Adrenal gland (tissue), 5 donors: ENCODE measurements at regions not wholly inside any gene's neighbourhood (a gene's known extent, or its start where the extent isn't known, plus 50 kb on each side); places are given as distances from the start of the nearest gene placed in this dataset.

ENCODE experiments used
- POLR2A ChIP-seq, 2 donors: fragments of 450-650 bp; IDR thresholded peaks; one replicate each; pipeline ENCODE4 v1.6.1; 2017; ENCODE audit warnings: antibody characterized with exemption in 2 of 2, mild to moderate bottlenecking in 2 of 2, moderate library complexity in 1 of 2
- TF ChIP-seq, protein P1 (sequence below), 6 experiments: fragments of 450-650 bp in 4 of 6; fragments of 200-600 bp in 2 of 6; sonication (generic) in 1 of 6; IDR thresholded peaks; 1 replicate in 5 of 6; 2 replicates in 1 of 6; pipeline versions ENCODE4 v1.5.1 to v1.8.0; 2016 to 2021; ENCODE audit warnings: antibody characterized with exemption in 6 of 6, mild to moderate bottlenecking in 2 of 6, moderate library complexity in 1 of 6
- donor health status: DM: no; HTN: no; CAD: no.

DNA sequence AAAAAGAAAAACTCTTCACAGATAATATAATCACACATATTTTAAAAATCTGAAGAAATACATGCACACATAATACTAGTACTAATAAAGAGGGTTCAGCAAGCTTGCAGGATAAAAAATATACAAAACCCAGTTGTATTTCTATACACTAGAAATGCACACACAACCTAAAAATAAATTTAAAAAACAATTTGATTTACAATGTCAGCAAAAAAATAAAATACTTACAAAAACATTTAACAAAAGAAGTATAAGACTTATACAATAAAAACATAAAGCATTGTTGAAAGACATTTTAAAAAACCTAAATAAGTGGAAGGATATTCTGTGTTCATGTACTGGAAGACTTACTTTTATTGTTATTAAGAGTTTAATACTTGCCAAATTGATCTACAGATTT is 81.7 kb upstream of the ALK start:
- no peak for TF ChIP-seq POLR2A (IDR thresholded peaks at IDR 0.05)
- TF ChIP-seq, protein P1, sequence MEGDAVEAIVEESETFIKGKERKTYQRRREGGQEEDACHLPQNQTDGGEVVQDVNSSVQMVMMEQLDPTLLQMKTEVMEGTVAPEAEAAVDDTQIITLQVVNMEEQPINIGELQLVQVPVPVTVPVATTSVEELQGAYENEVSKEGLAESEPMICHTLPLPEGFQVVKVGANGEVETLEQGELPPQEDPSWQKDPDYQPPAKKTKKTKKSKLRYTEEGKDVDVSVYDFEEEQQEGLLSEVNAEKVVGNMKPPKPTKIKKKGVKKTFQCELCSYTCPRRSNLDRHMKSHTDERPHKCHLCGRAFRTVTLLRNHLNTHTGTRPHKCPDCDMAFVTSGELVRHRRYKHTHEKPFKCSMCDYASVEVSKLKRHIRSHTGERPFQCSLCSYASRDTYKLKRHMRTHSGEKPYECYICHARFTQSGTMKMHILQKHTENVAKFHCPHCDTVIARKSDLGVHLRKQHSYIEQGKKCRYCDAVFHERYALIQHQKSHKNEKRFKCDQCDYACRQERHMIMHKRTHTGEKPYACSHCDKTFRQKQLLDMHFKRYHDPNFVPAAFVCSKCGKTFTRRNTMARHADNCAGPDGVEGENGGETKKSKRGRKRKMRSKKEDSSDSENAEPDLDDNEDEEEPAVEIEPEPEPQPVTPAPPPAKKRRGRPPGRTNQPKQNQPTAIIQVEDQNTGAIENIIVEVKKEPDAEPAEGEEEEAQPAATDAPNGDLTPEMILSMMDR (IDR thresholded peaks at IDR 0.05) = no peak
